H9 (cell line): ENCODE measurements at regions not wholly inside any gene's neighbourhood (a gene's known extent, or its start where the extent isn't known, plus 50 kb on each side); places are given as distances from the start of the nearest gene placed in this dataset.

Experiments used
- DNase-seq: peaks from one replicate; pipeline ENCODE4 v3.0.0-alpha.2; 2017
- H2AFZ ChIP-seq: one replicate; pipeline ENCODE4 v1.6.1; 2013; ENCODE audit warnings: mild to moderate bottlenecking, low read length, control low read depth, moderate library complexity
- H2AK5ac ChIP-seq: 2 replicates; pipeline ENCODE4 v1.6.1; 2013; ENCODE audit warnings: low read length, control low read depth, mixed read lengths; ENCODE audit not compliant: insufficient read length
- H2BK120ac ChIP-seq: one replicate; pipeline ENCODE4 v1.6.1; 2013; ENCODE audit warnings: low read depth, mild to moderate bottlenecking, low read length, control low read depth, inconsistent platforms; ENCODE audit not compliant: poor library complexity, severe bottlenecking
- H2BK12ac ChIP-seq: 2 replicates; pipeline ENCODE4 v1.6.1; 2013; ENCODE audit warnings: low read length, control low read depth, mixed read lengths, low read depth; ENCODE audit not compliant: insufficient read length
- H2BK15ac ChIP-seq: 2 replicates; pipeline ENCODE4 v1.6.1; 2013; ENCODE audit warnings: low read depth, low read length, control low read depth
- H2BK20ac ChIP-seq: one replicate; pipeline ENCODE4 v1.6.1; 2013; ENCODE audit warnings: low read depth, mild to moderate bottlenecking, low read length, control low read depth, inconsistent platforms; ENCODE audit not compliant: poor library complexity, severe bottlenecking
- H2BK5ac ChIP-seq: 2 replicates; pipeline ENCODE4 v1.6.1; 2013; ENCODE audit warnings: low read length, control low read depth, mixed read lengths; ENCODE audit not compliant: insufficient read length
- H3K14ac ChIP-seq: 2 replicates; pipeline ENCODE4 v1.6.1; 2013; ENCODE audit warnings: low read length, control low read depth; ENCODE audit not compliant: insufficient read depth
- H3K18ac ChIP-seq: 2 replicates; pipeline ENCODE4 v1.6.1; 2013; ENCODE audit warnings: low read depth, mild to moderate bottlenecking, mixed read lengths, low read length, control low read depth; ENCODE audit not compliant: insufficient read length
- H3K23ac ChIP-seq: 2 replicates; pipeline ENCODE4 v1.6.1; 2013; ENCODE audit warnings: low read length, control low read depth, mixed read lengths, low read depth; ENCODE audit not compliant: insufficient read length
- H3K23me2 ChIP-seq: 2 replicates; pipeline ENCODE4 v1.6.1; 2013; ENCODE audit warnings: low read depth, mild to moderate bottlenecking, mixed read lengths, low read length, control low read depth; ENCODE audit not compliant: insufficient read length, poor library complexity, severe bottlenecking
- H3K27ac ChIP-seq: 2 replicates; pipeline ENCODE4 v1.5.1; 2013; ENCODE audit warnings: low read length, control low read depth, mixed read lengths, low read depth; ENCODE audit not compliant: insufficient read length
- H3K27me3 ChIP-seq: 2 replicates; pipeline ENCODE4 v1.6.1; 2013; ENCODE audit warnings: low read length, control low read depth, inconsistent platforms; ENCODE audit not compliant: insufficient read depth
- H3K4ac ChIP-seq: 2 replicates; pipeline ENCODE4 v1.6.1; 2013; ENCODE audit warnings: low read depth, mild to moderate bottlenecking, control low read depth, inconsistent platforms, low read length, moderate library complexity
- H3K4me1 ChIP-seq: 2 replicates; pipeline ENCODE4 v1.6.1; 2013; ENCODE audit warnings: low read length, control low read depth, inconsistent platforms; ENCODE audit not compliant: insufficient read depth
- H3K4me2 ChIP-seq: 2 replicates; pipeline ENCODE4 v1.6.1; 2013; ENCODE audit warnings: low read length, control low read depth, mixed read lengths; ENCODE audit not compliant: insufficient read length, insufficient read depth
- H3K56ac ChIP-seq: 2 replicates; pipeline ENCODE4 v1.6.1; 2013; ENCODE audit warnings: low read depth, mild to moderate bottlenecking, mixed read lengths, low read length, control low read depth; ENCODE audit not compliant: insufficient read length
- H3K79me1 ChIP-seq: 2 replicates; pipeline ENCODE4 v1.6.1; 2013; ENCODE audit warnings: low read depth, mild to moderate bottlenecking, moderate library complexity, low read length, control low read depth, inconsistent platforms; ENCODE audit not compliant: insufficient read depth, poor library complexity, severe bottlenecking
- H3K79me2 ChIP-seq: 2 replicates; pipeline ENCODE4 v1.6.1; 2013; ENCODE audit warnings: low read length, control low read depth, inconsistent platforms; ENCODE audit not compliant: insufficient read depth
- H3K9ac ChIP-seq: 2 replicates; pipeline ENCODE4 v1.6.1; 2013; ENCODE audit warnings: low read length, control low read depth, mixed read lengths; ENCODE audit not compliant: insufficient read length; ENCODE audit errors: extremely low read depth
- H3K9me3 ChIP-seq: one replicate; pipeline ENCODE4 v1.6.1; 2013; ENCODE audit warnings: low read depth, low read length, inconsistent platforms; ENCODE audit not compliant: control insufficient read depth
- H3T11ph ChIP-seq: one replicate; pipeline ENCODE4 v1.6.1; 2013; ENCODE audit warnings: mild to moderate bottlenecking, low read length, control low read depth, inconsistent platforms
- H4K20me1 ChIP-seq: one replicate; pipeline ENCODE4 v1.6.1; 2013; ENCODE audit not compliant: control insufficient read depth, insufficient read length, insufficient read depth
- H4K5ac ChIP-seq: 2 replicates; pipeline ENCODE4 v1.6.1; 2013; ENCODE audit warnings: low read depth, mild to moderate bottlenecking, mixed read lengths, low read length, control low read depth; ENCODE audit not compliant: insufficient read length
- H4K8ac ChIP-seq: replicated peaks from 2 replicates; pipeline ENCODE4 v1.6.1; 2013; ENCODE audit warnings: low read length, control low read depth, mixed read lengths, low read depth; ENCODE audit not compliant: insufficient read length
- H4K91ac ChIP-seq: 2 replicates; pipeline ENCODE4 v1.6.1; 2013; ENCODE audit warnings: low read depth, mild to moderate bottlenecking, moderate library complexity, mixed read lengths, low read length, control low read depth; ENCODE audit not compliant: insufficient read length
- H3K27ac Mint-ChIP-seq, 3 experiments: 2 replicates in 2 of 3; 3 replicates in 1 of 3; pipeline ENCODE4 v1.8.0; 2020 to 2021; ENCODE audit warnings: mixed read lengths in 3 of 3, mild to moderate bottlenecking in 1 of 3, moderate library complexity in 1 of 3
- H3K27me3 Mint-ChIP-seq: 2 replicates; pipeline ENCODE4 v1.8.0; 2021; ENCODE audit warnings: low read depth, mild to moderate bottlenecking, moderate library complexity, mixed read lengths
- H3K36me3 Mint-ChIP-seq, 3 experiments: 2 replicates in 2 of 3; 3 replicates in 1 of 3; pipeline ENCODE4 v1.8.0; 2020 to 2021; ENCODE audit warnings: low read depth in 3 of 3, mixed read lengths in 3 of 3; ENCODE audit not compliant: insufficient read depth in 1 of 3
- H3K4me1 Mint-ChIP-seq, 2 experiments: 2 replicates each; pipeline ENCODE4 v1.8.0; 2020; ENCODE audit warnings: mixed read lengths in 2 of 2
- H3K4me3 Mint-ChIP-seq, 2 experiments: 2 replicates in 1 of 2; 3 replicates in 1 of 2; pipeline ENCODE4 v1.8.0; 2020 to 2021; ENCODE audit warnings: mild to moderate bottlenecking in 2 of 2, mixed read lengths in 2 of 2, moderate library complexity in 1 of 2
- H3K9me3 Mint-ChIP-seq, 2 experiments: 2 replicates in 1 of 2; 3 replicates in 1 of 2; pipeline ENCODE4 v1.8.0; 2020; ENCODE audit warnings: mild to moderate bottlenecking in 2 of 2, mixed read lengths in 2 of 2, moderate library complexity in 1 of 2
- WGBS: extraction: QIAGEN DNeasy Blood & Tissue Kit; methylation state at CpG from one replicate; pipeline ENCODE4 v1.1.7; 2013; ENCODE audit warnings: missing lambda C conversion rate, low lambda C conversion rate, mixed read lengths; ENCODE audit not compliant: insufficient read length; ENCODE audit errors: extremely low coverage; 5-methylcytosine and 5-hydroxymethylcytosine counted together
- TF ChIP-seq, protein P1 (sequence below): fragments of 200-600 bp; sonication (generic); conservative IDR thresholded peaks from 3 replicates; pipeline ENCODE4 v1.8.0; 2021; ENCODE audit warnings: antibody characterized with exemption, mild to moderate bottlenecking

DNA sequence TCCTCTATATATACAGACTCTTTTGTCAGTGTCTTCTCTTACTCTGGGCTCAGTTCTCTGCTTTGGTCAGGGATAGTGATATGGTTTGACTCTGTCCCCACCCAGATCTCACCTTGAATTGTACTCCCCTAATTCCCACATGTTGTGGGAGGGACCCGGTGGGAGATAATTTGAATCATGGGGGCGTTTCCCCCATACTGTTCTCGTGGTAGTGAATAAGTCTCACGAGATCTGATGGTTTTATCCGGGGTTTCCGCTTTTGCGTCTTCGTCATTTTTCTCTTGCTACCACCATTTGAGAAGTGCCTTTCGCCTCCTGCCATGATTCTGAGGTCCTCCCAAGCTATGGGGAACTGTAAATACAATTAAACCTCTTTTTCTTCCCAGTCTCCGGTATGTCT, 144.4 kb downstream of the GLUD2 start:
- Histone ChIP-seq H2BK12ac (no peak overlapping the region), H3K23ac (no peak overlapping the region), H4K5ac (no peak overlapping the region), H2BK15ac (no peak overlapping the region), H3K9ac (no peak overlapping the region), H3K23me2 (no peaks in the 10 kb centered on the region), H3K27me3 (no peaks in the 10 kb centered on the region), H2BK5ac (no peak overlapping the region), H3K9me3 (peaks cover 16% of the 10 kb centered on the region), H4K8ac (no peak overlapping the region), H3K14ac (no peak overlapping the region), H2AFZ (no peak overlapping the region), H4K91ac (no peak overlapping the region), H3K56ac (no peak overlapping the region), H3K4me2 (no peak overlapping the region), H3K79me1 (no peaks in the 10 kb centered on the region), H2AK5ac (no peak overlapping the region), H3K4me1 (no peaks in the 10 kb centered on the region), H4K20me1 (no peaks in the 10 kb centered on the region), H3K18ac (no peak overlapping the region), H2BK20ac (no peak overlapping the region), H3K4ac (no peak overlapping the region), H3T11ph (no peak overlapping the region), H3K27ac (no peak overlapping the region), H2BK120ac (no peak overlapping the region), H3K79me2 (no peaks in the 10 kb centered on the region)
- Mint-ChIP-seq H3K9me3 (peaks cover 68 to 73% of the 10 kb centered on the region in 2 experiments), H3K27ac (no peak overlapping the region), H3K27me3 (no peaks in the 10 kb centered on the region; the same call in 1 of the 2 replicates), H3K36me3 (peaks cover 0 to 2% (median 0%) of the 10 kb centered on the region in 3 experiments; a peak in 2 of 7 replicates), H3K4me3 (no peak overlapping the region), H3K4me1 (no peaks in the 10 kb centered on the region)
- TF ChIP-seq, protein P1, sequence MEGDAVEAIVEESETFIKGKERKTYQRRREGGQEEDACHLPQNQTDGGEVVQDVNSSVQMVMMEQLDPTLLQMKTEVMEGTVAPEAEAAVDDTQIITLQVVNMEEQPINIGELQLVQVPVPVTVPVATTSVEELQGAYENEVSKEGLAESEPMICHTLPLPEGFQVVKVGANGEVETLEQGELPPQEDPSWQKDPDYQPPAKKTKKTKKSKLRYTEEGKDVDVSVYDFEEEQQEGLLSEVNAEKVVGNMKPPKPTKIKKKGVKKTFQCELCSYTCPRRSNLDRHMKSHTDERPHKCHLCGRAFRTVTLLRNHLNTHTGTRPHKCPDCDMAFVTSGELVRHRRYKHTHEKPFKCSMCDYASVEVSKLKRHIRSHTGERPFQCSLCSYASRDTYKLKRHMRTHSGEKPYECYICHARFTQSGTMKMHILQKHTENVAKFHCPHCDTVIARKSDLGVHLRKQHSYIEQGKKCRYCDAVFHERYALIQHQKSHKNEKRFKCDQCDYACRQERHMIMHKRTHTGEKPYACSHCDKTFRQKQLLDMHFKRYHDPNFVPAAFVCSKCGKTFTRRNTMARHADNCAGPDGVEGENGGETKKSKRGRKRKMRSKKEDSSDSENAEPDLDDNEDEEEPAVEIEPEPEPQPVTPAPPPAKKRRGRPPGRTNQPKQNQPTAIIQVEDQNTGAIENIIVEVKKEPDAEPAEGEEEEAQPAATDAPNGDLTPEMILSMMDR, result no peak
- no peak for DNase-seq
- WGBS, result no CpG with 5 or more reads among the region's 10 CpGs
